G401 (cell line): ENCODE measurements at regions not wholly inside any gene's neighbourhood (a gene's known extent, or its start where the extent isn't known, plus 50 kb on each side); places are given as distances from the start of the nearest gene placed in this dataset.

Experiments used
- DNase-seq: peaks from one replicate; pipeline ENCODE4 v3.0.0-alpha.2; 2015; ENCODE audit warnings: low spot score
- in situ Hi-C: cut with HindIII; loops from 2 replicates; pipeline ENCODE4 v1.10.0; 2016; ENCODE audit warnings: low sequenced_read_pairs, mixed read lengths

DNA sequence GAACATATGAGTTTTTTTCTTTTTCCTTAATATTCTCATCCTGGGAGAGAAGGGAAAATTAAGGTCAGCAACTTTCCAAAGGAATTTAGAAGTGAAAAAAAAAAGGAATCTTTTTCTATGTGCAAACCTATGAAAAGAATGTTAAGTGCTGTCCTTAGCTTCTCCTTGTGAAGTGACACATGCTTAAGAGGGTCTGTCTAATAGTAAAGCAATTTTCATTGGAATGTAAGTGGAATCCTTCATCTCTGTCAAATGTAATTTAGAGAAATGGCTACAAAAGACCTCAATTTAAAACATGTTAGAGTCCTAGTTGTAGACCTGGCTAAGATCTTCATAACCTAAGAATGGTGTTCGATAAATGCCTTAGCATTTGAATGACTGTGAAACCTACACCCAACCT is 117.4 kb upstream of the EPB41L3 start:
- in situ Hi-C loops, result no loop called here
- DNase-seq, result no peak

GRCh38 chr18:5653802-5654201 is 110.0 kb upstream of the EPB41L3 start:
- DNase-seq, result no peak
- in situ Hi-C loops, result no loop called here

- DNase-seq, result peak; percentile 10
- in situ Hi-C loops, result no loop called here
Measured at GRCh38 chr18:5651736-5652135, 107.9 kb upstream of the EPB41L3 start.

- in situ Hi-C loops, result no loop called here
- DNase-seq, result no peak
Measured at GRCh38 chr18:5649439-5649838, 105.6 kb upstream of the EPB41L3 start.

DNA sequence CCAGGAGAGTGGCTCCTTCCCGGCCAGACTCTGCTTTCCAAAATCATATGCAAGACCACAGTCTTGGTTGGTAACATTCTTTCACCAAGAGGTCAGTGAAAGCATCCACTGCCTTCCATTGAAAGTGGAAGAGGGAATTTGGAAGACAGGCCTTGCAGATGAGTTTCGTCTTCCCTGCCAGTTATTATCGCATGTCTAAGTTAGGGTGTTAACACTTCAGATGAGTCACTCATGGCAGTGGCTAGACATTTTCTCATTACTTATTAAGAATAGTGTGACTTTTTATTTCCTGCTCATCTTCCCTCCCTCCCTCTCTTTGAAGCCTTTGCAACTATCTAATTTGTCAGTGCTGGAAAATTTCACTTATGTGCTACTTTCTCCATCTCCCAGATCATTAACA is 102.9 kb upstream of the EPB41L3 start:
- no peak for DNase-seq
- in situ Hi-C loops, result no loop called here

DNA sequence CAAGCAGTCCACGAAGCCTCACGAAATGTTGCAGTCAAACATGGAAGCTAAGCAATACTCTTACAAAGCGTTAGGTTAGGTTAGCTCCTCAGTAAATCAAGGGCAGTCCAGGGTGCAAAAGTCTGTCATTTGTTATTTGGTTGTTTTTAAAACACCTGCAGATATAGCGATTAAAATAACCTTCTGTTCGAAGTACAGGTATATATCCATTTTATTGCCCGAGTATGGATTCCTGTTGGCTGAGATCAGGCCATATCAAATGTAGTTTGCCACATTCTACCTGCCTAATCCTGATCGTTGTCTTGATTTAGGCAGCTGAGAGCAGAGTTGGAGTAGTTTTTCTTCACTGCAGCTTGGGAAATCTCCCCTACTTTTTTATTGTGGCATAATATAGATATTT is 99.5 kb upstream of the EPB41L3 start:
- in situ Hi-C loops, result no loop called here
- DNase-seq, result no peak

DNA sequence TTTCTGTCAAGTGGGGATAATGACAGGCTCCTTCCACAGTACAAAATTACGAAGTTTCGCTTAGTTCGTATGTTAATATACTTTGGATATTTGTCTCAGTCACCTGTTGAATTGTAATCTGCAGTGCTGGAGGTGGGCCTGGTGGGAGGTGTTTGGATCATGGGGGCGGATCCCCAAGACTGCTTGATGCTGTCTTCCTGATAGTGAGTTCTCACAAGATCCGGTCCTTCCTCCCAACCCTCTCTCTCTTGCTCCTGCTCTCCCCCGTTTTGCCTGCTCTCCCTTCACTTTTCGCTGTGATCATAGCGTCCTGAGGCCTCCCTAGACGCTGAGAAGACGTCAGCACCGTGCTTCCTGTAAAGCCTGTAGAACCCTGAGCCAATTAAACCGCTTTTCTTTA is 97.1 kb upstream of the EPB41L3 start:
- no peak for DNase-seq
- in situ Hi-C loops, result no loop called here

GRCh38 chr18:5639131-5639530 is 95.3 kb upstream of the EPB41L3 start:
- in situ Hi-C loops, result no loop called here
- DNase-seq, result no peak

GRCh38 chr18:5632041-5632440 is 88.2 kb upstream of the EPB41L3 start:
- DNase-seq, result no peak
- in situ Hi-C loops, result no loop called here

DNA sequence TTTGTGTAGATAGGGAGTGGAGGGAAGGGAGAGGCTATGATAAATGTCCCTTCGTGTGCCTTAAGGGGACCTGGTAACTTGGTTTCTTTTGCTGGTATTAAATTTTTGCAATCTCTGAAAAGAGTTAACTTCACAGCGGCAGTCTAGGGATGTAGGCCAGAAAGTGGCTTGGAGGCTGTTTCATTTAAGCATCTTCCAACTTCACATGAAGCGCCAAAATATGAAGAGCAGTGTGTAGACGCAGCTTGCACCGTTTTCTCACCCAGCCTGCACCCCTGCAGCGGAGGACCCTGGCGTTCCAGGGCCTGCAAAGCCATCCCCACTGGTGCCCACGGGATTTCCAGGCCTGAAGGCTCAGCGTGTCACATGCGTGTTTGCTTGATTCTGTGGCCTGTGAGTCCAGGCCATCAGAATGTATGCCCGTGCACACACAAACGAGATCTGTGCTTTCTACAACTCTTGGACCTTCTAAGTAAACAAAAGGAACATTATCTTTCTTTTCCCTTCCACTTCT is 87.2 kb upstream of the EPB41L3 start:
- DNase-seq, result no peak
- in situ Hi-C loops, result no loop called here

- peak; percentile 89 for DNase-seq
- in situ Hi-C loops, result no loop called here
Measured at GRCh38 chr18:5630057-5630899, 86.5 kb upstream of the EPB41L3 start.

GRCh38 chr18:5628512-5629255 is 84.9 kb upstream of the EPB41L3 start:
- DNase-seq, result peak; percentile 60
- in situ Hi-C loops, result no loop called here

DNA sequence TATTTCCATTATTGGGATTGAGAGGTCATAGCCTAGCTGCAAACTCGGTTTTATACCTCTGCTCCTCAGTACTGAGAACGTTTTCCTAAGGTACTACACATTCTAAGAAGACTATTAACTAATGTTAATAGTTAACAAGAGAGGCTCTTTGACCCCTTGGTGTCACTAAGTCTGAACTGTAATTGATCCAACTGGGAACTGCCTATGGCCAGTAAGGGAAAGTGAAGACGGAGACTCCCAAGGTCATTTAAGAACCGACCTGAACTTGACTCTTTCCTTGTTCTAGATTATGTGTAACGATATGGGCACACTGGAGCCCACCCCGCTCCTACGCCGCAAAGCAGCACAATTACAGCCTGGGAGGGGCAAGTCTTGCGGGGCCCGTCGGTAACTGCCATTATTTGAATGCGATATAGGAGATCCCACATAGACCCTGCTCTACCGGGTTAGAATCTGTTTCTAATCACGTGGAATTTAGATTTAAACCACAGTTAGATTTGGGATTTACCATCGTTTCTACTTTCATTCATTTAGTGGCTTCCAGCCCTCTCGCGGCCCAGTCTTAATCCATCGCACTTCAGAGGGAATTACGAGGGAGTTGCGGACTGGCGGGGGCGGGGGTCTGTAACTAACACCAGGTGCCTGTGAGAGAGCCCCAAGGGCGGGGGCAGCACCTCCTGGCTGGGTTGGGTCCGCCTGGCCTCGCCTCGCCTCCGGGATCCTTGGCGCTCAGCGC is 84.1 kb upstream of the EPB41L3 start:
- in situ Hi-C loops, result no loop called here
- DNase-seq, result no peak

- in situ Hi-C loops, result no loop called here
- DNase-seq, result no peak
Measured at GRCh38 chr18:5626130-5626880, 82.5 kb upstream of the EPB41L3 start.

- no peak for DNase-seq
- in situ Hi-C loops, result no loop called here
Measured at GRCh38 chr18:5625076-5625475, 81.3 kb upstream of the EPB41L3 start.

DNA sequence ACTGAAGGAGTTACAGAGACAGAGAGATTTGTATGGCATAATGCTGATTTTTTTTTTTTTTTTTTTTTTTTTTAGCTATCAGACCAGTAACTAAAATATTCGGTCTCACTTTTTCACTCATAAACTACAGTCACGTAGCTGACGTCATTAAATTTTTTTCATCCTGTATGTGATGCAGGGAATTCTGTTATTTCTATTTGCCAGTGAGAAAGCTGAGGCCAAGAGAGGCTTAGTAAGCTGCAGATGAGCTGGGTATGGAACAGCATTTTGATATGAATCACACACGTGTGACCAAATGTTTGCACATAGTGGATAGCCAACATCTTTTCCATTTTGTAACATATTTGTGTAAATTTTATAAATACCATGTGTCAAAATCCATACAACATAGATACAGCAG is 79.1 kb upstream of the EPB41L3 start:
- in situ Hi-C loops, result no loop called here
- no peak for DNase-seq

DNA sequence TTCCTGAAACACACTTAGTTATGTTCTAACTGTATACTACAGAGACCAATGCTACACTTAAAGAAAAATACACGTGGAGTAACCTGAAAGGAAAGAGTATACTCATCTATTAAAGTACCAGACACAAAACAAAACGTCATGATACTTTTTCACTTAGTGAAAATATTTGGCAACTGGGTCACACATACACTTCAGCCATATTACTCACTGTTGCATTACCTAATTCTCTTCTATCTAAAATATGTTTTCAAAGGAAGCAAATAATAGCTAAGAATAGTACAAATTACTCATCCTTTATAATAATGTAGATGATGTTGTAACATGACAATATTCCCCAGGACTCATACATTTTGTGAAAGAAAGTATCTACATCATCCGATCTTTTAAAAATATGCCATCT is 76.5 kb upstream of the EPB41L3 start:
- in situ Hi-C loops, result no loop called here
- no peak for DNase-seq

DNA sequence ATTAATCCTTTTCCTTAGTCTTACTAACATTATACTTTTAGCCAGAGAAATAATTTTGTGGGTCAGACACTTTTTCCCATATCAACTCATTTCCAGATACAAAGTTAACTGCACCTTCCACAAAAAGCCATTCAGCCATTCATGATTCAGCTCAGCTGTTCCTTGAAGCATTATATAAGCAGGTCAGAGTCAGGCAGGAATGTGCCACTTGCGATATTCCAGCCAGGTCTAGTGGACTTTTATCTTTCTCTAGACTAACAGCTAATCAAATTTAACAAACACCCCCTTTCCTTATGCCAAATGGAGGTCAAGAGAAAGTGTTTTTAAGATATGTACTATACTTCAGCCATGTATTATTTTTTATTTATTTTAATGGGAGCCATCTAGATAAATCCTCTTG is 75.6 kb upstream of the EPB41L3 start:
- peak; percentile 80 for DNase-seq
- in situ Hi-C loops, result no loop called here

DNA sequence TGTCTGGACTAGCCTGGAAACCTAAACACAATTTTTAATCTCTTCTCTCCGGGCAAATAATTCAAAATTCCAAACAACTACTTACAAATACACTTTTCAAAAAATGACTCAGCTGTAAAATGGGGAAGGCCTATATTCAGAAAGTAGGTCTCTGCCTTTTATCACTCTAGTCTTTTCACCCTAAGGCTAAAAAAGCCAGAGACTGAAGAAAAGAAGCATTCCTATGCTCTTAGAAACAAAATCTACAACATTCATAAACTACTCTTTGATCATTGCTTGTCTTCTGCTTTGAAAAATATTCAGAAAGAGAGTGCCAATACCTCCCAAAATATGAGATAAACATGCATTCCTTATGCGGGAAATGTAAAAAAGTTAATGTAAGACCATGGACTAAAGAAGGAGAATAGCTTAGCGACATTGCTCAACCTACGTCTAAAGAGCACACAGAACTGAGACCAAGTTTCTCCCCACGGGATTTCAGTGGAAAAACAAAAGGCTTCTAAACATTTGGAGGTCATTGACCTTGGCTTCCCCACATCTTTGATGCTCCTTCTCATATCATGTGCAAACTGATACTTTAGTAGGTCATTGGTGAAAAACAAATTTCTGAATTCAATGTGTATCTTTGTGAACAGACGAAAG is 74.4 kb upstream of the EPB41L3 start:
- no peak for DNase-seq
- in situ Hi-C loops, result no loop called here
